ENCODE measurements at regions not wholly inside any gene's neighbourhood (a gene's known extent, or its start where the extent isn't known, plus 50 kb on each side); places are given as distances from the start of the nearest gene placed in this dataset.
"Not testable (repeated sequence)": the region's sequence is repeated elsewhere in the genome, so short reads cannot be mapped to it uniquely, and the experiment has no call there.

DNA sequence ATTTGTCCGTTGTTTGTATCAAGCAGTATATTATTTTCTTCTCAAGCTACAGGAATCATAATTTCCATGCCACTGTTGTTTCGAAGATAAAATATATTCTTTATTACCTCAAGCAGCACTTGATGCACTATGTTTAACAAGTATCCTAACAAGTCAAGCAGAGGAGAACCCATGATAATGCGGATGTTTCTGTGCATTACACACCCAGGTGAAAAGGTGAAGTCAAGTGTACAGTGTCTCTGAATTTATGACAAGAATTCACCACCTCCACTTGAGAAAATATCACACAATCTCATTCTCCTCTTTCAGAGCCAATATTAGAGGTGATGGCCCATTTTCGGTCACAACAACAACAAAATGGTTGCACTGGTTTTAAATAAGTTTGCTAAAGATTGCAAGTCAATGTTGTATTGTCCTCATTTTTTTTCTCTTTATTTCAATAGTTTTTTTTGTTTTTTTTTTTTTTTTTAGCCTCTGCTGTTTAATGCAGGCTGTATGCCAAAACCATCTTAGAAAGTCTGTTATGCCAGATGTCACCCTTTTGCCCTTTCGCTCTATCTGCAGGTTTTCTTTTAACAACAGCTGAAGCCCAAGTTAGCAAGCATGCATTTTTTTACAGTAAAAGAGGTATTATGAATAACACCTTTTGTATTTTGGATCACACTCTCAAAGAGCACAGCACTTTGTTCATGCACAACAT is 568.7 kb upstream of the LRRN3 start:
- no peak for DNase-seq

- no peak for DNase-seq
Observed at GRCh38 chr7:110522761-110523200, 568.1 kb upstream of the LRRN3 start.

- no peak for DNase-seq
Observed at GRCh38 chr7:110529175-110529574, 561.8 kb upstream of the LRRN3 start.

- DNase-seq = no peak
Observed at GRCh38 chr7:110531186-110531585, 559.7 kb upstream of the LRRN3 start.

GRCh38 chr7:110534241-110534931 is 556.5 kb upstream of the LRRN3 start:
- DNase-seq = no peak

DNA sequence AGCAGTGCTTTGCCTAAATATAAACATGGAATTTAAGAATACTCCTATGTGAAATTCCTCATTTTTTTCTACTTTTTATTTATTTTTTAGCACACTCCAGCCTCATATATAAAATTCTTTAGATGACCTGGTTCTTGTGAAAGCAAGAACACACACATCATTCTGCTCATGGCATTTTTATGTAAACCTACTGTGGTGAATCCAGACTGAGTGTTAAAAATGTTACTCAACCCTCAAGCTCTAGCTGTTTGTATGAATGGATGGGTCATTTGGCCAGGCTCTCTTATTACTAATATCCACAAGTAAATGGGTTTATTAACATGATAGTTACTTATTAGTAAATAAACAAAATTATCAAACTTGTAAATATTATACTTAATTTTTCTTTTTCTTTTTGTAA is 551.7 kb upstream of the LRRN3 start:
- DNase-seq = no peak

DNA sequence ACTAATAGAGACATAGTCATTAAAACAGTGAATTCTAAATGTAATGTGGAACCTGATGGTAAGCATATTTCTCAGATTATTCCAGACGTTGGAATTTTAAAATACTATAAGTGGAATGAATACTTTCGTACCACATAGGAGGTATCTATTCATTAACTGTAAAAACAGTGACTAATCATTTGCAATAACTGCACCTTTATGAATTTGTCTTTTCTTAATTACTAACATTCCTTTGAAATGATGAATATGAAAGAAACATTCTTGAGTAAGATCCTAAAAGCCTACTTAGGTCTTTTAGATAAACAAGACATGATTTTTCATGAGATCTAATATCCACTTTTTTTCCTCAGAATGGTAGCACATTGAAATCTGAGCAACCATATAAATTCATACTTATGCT is 549.0 kb upstream of the LRRN3 start:
- no peak for DNase-seq

DNA sequence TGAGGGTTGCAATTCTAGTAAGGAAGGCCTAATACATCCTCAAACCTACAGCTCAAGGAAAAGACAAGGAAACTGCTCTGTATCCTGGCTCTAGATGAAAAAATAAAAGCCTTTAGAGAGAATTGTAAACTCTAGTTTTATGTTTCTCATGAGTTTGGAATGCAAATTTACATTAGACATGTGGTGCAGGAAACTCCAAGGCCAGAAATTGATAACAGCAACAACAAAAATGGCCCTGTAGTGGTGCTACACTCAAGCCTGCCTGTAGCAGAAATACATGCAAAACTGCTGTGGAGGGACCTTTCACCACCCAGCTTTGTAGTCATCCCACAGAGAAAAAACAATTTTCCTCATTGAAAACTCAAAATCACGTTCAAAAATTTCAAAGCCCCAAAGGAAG is 546.7 kb upstream of the LRRN3 start:
- no peak for DNase-seq

- DNase-seq = no peak
Observed at GRCh38 chr7:110548372-110548771, 542.6 kb upstream of the LRRN3 start.

GRCh38 chr7:110557136-110557535 is 533.8 kb upstream of the LRRN3 start:
- no peak for DNase-seq

GRCh38 chr7:110563286-110563685 is 527.6 kb upstream of the LRRN3 start:
- not testable (repeated sequence) for DNase-seq

DNA sequence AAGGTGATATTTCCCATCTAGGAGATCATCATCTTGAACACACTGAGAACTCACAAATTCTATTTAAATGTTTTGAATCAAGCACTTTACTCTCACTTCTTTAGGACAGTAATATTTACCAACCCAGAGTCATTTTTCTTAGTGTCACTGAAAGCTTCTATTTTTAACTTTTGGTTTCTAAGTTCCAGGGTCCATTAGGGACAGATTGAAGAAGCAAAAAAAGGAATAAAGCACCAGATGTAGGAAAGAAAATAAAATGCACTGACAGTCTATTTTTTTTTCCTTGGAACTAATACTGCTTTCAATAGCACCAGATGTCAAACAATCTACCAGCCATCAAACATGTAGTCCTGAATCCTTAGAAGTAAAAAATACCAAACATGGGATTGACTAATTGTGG is 526.7 kb upstream of the LRRN3 start:
- no peak for DNase-seq

DNA sequence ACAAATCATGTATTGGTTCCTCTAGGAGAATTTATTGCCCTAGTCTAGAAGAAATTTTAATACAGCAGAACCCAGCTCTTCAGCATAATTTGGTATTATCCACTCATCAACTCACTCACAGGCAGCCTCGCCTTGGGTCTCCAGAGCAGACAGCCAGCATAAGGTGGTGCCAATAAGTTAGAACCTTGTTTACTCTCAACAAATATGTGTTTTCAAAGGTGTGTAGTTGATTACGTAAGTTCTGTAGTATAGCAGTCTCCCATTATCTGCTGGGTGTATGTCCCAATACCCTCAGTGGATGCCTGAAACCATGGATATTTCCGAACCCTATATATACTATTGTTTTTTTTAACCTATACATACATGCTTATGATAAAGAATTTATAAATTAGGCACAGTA is 522.5 kb upstream of the LRRN3 start:
- no peak for DNase-seq

DNA sequence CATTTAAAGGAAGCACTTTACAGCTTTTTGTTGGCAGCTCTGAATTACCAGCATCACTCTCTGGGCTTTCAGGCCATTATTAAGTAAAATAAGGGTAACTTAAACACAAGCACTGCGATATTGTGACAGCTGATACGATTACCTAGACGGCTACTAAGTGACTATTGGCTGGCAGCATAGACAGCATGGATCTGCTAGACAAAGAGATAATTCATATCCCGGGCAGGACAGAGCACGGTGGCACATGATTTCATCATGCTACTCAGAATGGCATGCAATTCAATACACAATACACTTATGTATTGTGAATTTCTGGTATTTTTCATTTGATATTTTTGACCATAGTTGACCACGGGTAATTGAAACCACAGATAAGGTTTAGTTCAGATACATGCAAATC is 522.0 kb upstream of the LRRN3 start:
- DNase-seq = no peak

DNA sequence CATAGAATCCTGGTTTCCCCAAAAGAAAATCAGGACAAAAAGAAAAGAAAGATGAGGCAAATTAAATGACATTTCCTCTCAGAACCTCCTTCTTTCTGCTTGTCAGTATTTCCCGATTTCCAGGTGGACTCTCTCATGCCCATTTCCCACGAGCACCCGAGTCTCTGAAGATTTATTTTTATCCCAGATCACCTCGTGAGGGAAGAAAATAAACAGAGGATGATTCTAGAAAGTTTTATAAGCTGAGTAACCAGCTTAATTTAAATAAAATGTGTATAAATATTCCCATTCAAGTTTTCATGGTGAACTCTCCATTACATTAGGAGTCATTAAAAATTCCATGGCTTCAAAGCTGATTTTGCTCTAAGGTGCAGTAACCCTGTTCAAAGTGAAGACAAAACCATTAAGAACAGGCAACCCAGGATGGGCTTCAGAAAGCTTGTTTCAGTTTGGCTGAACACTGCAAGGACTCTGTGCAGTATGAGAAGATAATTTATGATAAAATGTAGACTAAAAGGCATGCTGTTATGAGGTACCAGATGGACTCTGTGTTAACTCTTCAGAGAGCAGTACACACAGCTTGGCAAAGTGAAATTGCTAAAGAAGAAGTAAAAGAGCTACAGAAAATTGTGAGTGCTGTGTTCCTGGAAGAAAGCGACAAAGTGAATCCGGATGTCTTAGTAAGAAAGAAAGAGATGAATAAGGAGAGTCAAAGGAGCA is 521.3 kb upstream of the LRRN3 start:
- DNase-seq = no peak

- DNase-seq = no peak
Observed at GRCh38 chr7:110573862-110574528, 516.9 kb upstream of the LRRN3 start.

DNA sequence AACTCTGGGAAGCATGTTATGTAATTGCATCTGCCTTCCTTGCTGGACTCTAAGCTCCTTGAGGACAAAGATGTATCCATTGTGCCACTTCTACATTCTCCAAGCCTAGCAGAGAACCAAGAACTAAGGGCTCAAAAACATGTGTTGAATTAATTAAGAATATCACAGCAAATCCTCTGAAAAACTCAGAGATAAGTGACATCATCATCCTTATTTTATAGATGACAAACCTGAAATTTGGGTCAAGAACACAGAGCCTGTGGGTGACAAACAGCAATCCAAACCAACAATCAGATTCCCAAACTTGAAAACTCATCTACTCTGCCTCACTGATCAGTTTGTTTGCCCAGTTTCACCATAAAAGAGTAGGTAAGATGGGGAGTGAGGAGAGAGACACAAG is 503.6 kb upstream of the LRRN3 start:
- DNase-seq = no peak

DNA sequence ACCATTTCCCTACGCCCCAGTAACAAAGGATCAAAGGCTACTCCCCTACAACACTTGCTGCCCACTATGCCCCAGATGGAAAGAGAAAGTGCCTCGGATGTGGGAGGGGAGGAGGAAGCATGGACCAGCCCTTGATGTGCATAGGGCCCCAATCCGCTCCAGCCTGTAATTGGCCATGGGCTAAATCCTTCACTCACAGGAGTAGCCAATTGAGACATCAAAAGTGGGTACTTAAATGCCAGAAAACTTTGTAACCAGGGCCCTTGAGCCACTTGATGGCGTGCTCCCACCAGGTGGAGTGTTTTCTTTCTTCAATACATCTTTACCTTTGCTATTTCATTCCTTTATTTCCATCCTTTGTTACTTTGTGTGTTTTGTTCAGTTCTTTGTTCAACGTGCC is 500.5 kb upstream of the LRRN3 start:
- DNase-seq = no peak

DNA sequence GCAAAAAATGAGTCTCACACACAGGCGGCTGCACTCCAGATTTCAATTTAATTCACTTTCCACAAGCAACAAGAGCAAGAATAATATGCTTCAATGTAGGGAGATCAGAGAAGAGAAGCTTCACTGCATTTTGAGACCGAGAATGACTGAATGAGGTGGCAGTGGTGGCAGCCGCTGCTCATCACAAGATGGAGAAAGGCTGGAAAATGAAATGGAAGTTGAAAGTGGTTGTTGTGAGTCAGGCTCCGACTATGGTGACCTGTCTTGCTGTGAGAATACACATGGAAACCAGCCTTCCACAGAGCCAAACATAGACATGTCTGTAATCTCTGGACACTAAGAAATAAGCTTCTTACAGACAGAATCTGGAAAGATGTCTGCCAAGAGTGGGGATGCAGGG is 499.6 kb upstream of the LRRN3 start:
- DNase-seq = no peak

DNA sequence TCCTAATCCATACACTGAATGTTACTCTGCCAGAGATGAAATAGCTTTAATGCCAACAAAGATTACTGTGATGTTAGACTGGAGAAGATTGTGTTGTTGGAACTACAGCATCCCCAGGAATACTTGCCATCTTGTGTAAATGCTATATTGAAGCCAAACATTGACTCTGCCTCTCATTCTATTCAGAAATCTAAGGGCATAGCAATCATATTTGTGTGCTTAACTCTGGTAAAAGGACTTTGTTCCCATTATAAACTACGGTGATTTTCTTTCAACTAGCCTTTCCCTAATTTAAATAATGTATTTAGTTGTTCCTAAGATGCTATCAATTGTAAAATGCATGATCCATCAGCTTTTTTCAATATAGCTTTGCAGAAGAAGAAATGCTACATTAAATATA is 498.4 kb upstream of the LRRN3 start:
- no peak for DNase-seq

GRCh38 chr7:110593355-110593754 is 497.6 kb upstream of the LRRN3 start:
- DNase-seq = no peak

- no peak for DNase-seq
Observed at GRCh38 chr7:110595694-110596093, 495.2 kb upstream of the LRRN3 start.

DNA sequence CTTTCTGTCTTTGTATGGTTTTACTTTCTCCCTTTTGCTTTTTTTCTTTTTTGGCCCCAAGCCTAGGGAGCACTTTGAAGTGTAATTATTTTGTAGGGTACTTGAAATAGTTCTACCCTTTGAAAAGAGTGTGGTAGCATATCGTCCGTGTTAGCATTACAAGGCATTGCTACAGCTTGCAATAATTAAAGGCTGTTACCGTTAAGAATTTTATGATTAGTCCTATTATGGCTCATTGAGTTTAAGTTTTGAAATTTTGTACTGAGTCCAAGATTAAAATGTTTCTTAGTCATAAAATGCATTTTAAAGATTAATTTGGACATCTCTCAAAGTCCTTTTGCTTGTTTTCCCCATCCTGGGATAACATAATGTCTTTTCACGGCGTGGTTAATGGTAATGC is 490.0 kb upstream of the LRRN3 start:
- DNase-seq = no peak

Measured in inflammatory macrophage (primary cell).